HG03039 (cell line): ENCODE measurements at regions not wholly inside any gene's neighbourhood (a gene's known extent, or its start where the extent isn't known, plus 50 kb on each side); places are given as distances from the start of the nearest gene placed in this dataset.
"Not testable (repeated sequence)": the region's sequence is repeated elsewhere in the genome, so short reads cannot be mapped to it uniquely, and the experiment has no call there.

Experiments used
- ATAC-seq: cut with Tn5 transposase; IDR thresholded peaks from one replicate; pipeline ENCODE4 v1.9.1; 2021; ENCODE audit warnings: mild to moderate bottlenecking, moderate library complexity; ENCODE audit not compliant: unreplicated experiment

- peak; percentile 50 for ATAC-seq
These were observed 2144.1 kb upstream of the TPTE start for GRCh38 chr21:8377093-8377841.

DNA sequence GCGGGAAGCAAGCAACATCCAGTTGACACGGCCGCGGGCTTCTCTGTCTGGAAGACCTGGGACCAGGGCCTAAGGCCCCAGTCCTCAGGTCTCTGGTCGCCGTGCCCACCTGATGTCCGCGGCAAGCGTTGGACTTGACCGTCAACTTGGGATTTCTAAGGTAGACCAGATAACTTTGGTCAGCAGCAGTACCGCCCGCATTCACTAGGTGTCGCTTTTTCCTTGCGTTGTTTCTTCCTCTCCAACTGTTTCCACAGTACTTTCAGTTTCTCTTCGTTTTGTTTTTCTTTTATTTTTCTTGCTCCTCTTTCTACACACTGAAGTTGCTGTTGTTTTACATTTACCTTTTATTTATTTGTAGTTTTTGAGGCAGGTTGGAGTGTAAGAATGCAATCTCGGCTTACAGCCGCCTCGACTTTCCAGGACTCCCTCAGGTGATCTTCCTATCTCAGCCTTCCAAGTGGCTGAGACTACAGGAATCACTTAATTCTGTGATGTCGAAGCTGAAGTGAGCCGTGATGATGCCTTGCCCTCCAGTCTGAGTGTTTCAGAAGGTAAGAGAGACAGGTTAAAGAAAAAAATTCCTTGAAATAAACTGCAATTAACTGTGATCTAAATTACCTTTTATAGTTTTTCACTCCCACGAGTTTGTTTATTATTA, 2140.8 kb upstream of the TPTE start:
- ATAC-seq = peak; percentile 47

DNA sequence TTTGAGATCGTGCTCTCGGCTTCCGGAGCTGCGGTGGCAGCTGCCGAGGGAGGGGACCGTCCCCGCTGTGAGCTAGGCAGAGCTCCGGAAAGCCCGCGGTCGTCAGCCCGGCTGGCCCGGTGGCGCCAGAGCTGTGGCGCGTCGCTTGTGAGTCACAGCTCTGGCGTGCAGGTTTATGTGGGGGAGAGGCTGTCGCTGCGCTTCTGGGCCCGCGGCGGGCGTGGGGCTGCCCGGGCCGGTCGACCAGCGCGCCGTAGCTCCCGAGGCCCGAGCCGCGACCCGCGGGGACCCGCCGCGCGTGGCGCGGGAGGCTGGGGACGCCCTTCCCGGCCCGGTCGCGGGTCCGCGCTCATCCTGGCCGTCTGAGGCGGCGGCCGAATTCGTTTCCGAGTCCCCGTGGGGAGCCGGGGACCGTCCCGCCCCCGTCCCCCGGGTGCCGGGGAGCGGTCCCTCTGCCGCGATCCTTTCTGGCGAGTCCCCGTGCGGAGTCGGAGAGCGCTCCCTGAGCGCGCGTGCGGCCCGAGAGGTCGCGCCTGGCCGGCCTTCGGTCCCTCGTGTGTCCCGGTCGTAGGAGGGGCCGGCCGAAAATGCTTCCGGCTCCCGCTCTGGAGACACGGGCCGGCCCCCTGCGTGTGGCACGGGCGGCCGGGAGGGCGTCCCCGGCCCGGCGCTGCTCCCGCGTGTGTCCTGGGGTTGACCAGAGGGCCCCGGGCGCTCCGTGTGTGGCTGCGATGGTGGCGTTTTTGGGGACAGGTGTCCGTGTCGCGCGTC, 2133.0 kb upstream of the TPTE start:
- ATAC-seq = peak; percentile 95

GRCh38 chr21:8388940-8389238, 2132.5 kb upstream of the TPTE start:
- not testable (repeated sequence) for ATAC-seq

- ATAC-seq = not testable (repeated sequence)
These were observed 2130.7 kb upstream of the TPTE start for GRCh38 chr21:8390550-8391171.

DNA sequence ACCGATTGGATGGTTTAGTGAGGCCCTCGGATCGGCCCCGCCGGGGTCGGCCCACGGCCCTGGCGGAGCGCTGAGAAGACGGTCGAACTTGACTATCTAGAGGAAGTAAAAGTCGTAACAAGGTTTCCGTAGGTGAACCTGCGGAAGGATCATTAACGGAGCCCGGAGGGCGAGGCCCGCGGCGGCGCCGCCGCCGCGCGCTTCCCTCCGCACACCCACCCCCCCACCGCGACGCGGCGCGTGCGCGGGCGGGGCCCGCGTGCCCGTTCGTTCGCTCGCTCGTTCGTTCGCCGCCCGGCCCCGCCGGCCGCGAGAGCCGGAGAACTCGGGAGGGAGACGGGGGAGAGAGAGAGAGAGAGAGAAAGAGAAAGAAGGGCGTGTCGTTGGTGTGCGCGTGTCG, 2127.0 kb upstream of the TPTE start:
- ATAC-seq = not testable (repeated sequence)

- not testable (repeated sequence) for ATAC-seq
These were observed 2125.4 kb upstream of the TPTE start for GRCh38 chr21:8395992-8396391.

DNA sequence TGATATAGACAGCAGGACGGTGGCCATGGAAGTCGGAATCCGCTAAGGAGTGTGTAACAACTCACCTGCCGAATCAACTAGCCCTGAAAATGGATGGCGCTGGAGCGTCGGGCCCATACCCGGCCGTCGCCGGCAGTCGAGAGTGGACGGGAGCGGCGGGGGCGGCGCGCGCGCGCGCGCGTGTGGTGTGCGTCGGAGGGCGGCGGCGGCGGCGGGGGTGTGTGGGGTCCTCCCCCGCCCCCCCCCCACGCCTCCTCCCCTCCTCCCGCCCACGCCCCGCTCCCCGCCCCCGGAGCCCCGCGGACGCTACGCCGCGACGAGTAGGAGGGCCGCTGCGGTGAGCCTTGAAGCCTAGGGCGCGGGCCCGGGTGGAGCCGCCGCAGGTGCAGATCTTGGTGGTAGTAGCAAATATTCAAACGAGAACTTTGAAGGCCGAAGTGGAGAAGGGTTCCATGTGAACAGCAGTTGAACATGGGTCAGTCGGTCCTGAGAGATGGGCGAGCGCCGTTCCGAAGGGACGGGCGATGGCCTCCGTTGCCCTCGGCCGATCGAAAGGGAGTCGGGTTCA, 2122.4 kb upstream of the TPTE start:
- ATAC-seq = not testable (repeated sequence)

GRCh38 chr21:8399866-8400265, 2121.5 kb upstream of the TPTE start:
- not testable (repeated sequence) for ATAC-seq

DNA sequence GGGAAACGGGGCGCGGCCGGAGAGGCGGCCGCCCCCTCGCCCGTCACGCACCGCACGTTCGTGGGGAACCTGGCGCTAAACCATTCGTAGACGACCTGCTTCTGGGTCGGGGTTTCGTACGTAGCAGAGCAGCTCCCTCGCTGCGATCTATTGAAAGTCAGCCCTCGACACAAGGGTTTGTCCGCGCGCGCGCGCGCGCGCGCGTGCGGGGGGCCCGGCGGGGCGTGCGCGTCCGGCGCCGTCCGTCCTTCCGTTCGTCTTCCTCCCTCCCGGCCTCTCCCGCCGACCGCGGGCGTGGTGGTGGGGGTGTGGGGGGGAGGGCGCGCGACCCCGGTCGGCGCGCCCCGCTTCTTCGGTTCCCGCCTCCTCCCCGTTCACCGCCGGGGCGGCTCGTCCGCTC, 2119.6 kb upstream of the TPTE start:
- not testable (repeated sequence) for ATAC-seq

DNA sequence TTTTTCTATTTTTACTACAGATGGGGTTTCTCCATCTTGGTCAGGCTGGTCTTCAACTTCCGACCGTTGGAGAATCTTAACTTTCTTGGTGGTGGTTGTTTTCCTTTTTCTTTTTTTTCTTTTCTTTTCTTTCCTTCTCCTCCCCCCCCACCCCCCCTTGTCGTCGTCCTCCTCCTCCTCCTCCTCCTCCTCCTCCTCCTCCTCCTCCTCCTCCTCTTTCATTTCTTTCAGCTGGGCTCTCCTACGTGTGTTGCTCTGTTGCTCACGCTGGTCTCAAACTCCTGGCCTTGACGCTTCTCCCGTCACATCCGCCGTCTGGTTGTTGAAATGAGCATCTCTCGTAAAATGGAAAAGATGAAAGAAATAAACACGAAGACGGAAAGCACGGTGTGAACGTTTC, 2115.1 kb upstream of the TPTE start:
- ATAC-seq = not testable (repeated sequence)

- ATAC-seq = not testable (repeated sequence)
These were observed 2110.2 kb upstream of the TPTE start for GRCh38 chr21:8411139-8411671.

DNA sequence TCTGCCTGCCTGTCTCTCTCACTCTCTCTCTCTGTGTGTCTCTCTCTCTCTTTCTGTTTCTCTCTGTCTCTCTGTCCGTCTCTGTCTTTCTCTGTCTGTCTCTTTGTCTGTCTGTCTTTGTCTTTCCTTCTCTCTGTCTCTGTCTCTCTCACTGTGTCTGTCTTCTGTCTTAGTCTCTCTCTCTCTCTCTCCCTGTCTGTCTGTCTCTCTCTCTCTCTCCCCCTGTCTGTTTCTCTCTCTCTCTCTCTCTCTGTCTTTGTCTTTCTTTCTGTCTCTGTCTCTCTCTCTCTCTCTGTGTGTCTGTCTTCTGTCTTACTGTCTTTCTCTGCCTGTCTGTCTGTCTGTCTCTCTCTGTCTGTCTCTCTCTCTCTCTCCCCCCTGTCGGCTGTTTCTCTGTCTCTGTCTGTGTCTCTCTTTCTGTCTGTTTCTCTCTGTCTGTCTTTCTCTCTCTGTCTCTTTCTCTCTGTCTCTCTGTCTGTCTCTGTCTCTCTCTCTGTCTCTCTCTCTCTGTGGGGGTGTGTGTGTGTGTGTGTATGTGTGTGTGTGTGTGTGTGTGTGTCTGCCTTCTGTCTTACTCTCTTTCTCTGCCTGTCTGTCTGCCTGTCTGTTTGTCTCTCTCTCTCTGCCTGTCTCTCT, 2101.3 kb upstream of the TPTE start:
- ATAC-seq = peak; percentile 84

- peak; percentile 39 for ATAC-seq
These were observed 2093.4 kb upstream of the TPTE start for GRCh38 chr21:8427790-8428667.

DNA sequence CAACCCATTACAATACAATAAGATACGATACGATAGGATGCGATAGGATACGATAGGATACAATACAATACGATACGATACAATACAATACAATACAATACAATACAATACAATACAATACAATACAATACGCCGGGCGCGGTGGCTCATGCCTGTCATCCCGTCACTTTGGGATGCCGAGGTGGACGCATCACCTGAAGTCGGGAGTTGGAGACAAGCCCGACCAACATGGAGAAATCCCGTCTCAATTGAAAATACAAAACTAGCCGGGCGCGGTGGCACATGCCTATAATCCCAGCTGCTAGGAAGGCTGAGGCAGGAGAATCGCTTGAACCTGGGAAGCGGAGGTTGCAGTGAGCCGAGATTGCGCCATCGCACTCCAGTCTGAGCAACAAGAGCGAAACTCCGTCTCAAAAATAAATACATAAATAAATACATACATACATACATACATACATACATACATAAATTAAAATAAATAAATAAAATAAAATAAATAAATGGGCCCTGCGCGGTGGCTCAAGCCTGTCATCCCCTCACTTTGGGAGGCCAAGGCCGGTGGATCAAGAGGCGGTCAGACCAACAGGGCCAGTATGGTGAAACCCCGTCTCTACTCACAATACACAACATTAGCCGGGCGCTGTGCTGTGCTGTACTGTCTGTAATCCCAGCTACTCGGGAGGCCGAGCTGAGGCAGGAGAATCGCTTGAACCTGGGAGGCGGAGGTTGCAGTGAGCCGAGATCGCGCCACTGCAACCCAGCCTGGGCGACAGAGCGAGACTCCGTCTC, 2092.5 kb upstream of the TPTE start:
- peak; percentile 76 for ATAC-seq

GRCh38 chr21:8434710-8435109, 2086.7 kb upstream of the TPTE start:
- not testable (repeated sequence) for ATAC-seq

DNA sequence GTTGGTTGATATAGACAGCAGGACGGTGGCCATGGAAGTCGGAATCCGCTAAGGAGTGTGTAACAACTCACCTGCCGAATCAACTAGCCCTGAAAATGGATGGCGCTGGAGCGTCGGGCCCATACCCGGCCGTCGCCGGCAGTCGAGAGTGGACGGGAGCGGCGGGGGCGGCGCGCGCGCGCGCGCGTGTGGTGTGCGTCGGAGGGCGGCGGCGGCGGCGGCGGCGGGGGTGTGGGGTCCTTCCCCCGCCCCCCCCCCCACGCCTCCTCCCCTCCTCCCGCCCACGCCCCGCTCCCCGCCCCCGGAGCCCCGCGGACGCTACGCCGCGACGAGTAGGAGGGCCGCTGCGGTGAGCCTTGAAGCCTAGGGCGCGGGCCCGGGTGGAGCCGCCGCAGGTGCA, 2078.3 kb upstream of the TPTE start:
- ATAC-seq = not testable (repeated sequence)

GRCh38 chr21:8449807-8450206, 2071.6 kb upstream of the TPTE start:
- ATAC-seq = not testable (repeated sequence)
